Hepatocyte (in vitro differentiated cells): ENCODE measurements at regions not wholly inside any gene's neighbourhood (a gene's known extent, or its start where the extent isn't known, plus 50 kb on each side); places are given as distances from the start of the nearest gene placed in this dataset.

Experiments used
- DNase-seq: peaks from one replicate; pipeline ENCODE4 v3.0.0-alpha.2; 2016; ENCODE audit warnings: low spot score
- H2AFZ ChIP-seq: fragments of 200-600 bp; sonication (generic); 2 replicates; pipeline ENCODE4 v1.6.0; 2016; ENCODE audit warnings: antibody characterized with exemption, mild to moderate bottlenecking
- H3K27ac ChIP-seq: fragments of 200-600 bp; sonication (generic); 2 replicates; pipeline ENCODE4 v1.5.1; 2016; ENCODE audit warnings: mild to moderate bottlenecking
- H3K27me3 ChIP-seq: fragments of 200-600 bp; sonication (generic); 2 replicates; pipeline ENCODE4 v1.6.1; 2016
- H3K36me3 ChIP-seq: fragments of 200-600 bp; sonication (generic); replicated peaks from 2 replicates; pipeline ENCODE4 v1.5.1; 2016; ENCODE audit warnings: low read depth; ENCODE audit not compliant: insufficient read depth
- H3K4me1 ChIP-seq: fragments of 200-600 bp; sonication (generic); 2 replicates; pipeline ENCODE4 v1.5.1; 2016; ENCODE audit warnings: mild to moderate bottlenecking, moderate library complexity; ENCODE audit not compliant: insufficient read depth
- H3K4me2 ChIP-seq: fragments of 200-600 bp; sonication (generic); 2 replicates; pipeline ENCODE4 v1.6.0; 2016
- H3K4me3 ChIP-seq: fragments of 200-600 bp; sonication (generic); 2 replicates; pipeline ENCODE4 v1.5.1; 2016; ENCODE audit warnings: mild to moderate bottlenecking
- H3K79me2 ChIP-seq: fragments of 200-600 bp; sonication (generic); 2 replicates; pipeline ENCODE4 v1.6.0; 2017; ENCODE audit warnings: mild to moderate bottlenecking
- H3K9me2 ChIP-seq: fragments of 200-600 bp; sonication (generic); replicated peaks from 2 replicates; pipeline ENCODE4 v1.6.0; 2017; ENCODE audit warnings: mild to moderate bottlenecking; ENCODE audit not compliant: insufficient read depth
- H3K9me3 ChIP-seq: fragments of 200-600 bp; sonication (generic); 2 replicates; pipeline ENCODE4 v1.5.1; 2016; ENCODE audit warnings: low read depth, mild to moderate bottlenecking
- H4K20me1 ChIP-seq: fragments of 200-600 bp; sonication (generic); 2 replicates; pipeline ENCODE4 v1.6.0; 2016; ENCODE audit warnings: mild to moderate bottlenecking; ENCODE audit not compliant: insufficient read depth, poor library complexity, severe bottlenecking
- CTCF ChIP-seq: fragments of 200-600 bp; sonication (generic); IDR thresholded peaks from 2 replicates; pipeline ENCODE4 v1.5.1; 2016; ENCODE audit warnings: antibody characterized with exemption, mild to moderate bottlenecking; ENCODE audit not compliant: poor library complexity
- EZH2 ChIP-seq: fragments of 200-600 bp; sonication (generic); IDR thresholded peaks from 2 replicates; pipeline ENCODE4 v1.6.1; 2016; ENCODE audit warnings: antibody characterized with exemption, mild to moderate bottlenecking, borderline replicate concordance
- EZH2phosphoT487 ChIP-seq: fragments of 200-600 bp; sonication (generic); IDR thresholded peaks from one replicate; pipeline ENCODE4 v1.6.1; 2018; ENCODE audit warnings: antibody characterized with exemption, mild to moderate bottlenecking, low read depth, moderate library complexity; ENCODE audit not compliant: unreplicated experiment, severe bottlenecking
- WGBS: methylation state at CpG from one replicate; pipeline ENCODE4 v1.1.6; 2016; ENCODE audit warnings: low lambda C conversion rate; ENCODE audit errors: missing lambda C conversion rate; 5-methylcytosine and 5-hydroxymethylcytosine counted together

DNA sequence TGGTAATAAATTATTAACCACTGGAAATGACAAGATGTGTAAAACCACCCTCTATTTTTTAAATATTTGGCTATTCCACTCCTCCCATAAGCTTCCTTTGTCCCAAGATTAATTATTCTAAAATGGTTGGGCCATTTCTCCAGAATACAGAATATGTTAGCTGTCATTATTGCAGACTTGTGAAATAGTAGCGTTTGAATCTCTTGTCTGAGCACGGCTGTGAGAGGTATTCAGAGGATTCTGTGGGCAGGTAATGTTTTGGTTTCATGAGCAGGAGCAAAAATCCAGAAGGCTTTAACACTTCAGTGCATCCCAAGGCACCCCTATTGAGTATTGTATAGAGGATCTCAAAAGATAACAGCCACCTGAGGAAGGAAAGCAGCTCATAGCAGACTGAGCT lies 256.0 kb downstream of the UQCRFS1 start:
- TF ChIP-seq CTCF (no peak), EZH2phosphoT487 (no peak), EZH2 (no peak)
- Histone ChIP-seq H3K9me2 (no peaks in the 10 kb centered on the region), H3K36me3 (no peaks in the 10 kb centered on the region), H3K4me1 (no peaks in the 10 kb centered on the region), H3K4me2 (no peak overlapping the region), H3K27ac (no peak overlapping the region), H3K4me3 (no peak overlapping the region), H2AFZ (no peak overlapping the region), H4K20me1 (no peaks in the 10 kb centered on the region), H3K27me3 (no peaks in the 10 kb centered on the region), H3K79me2 (no peaks in the 10 kb centered on the region), H3K9me3 (no peaks in the 10 kb centered on the region)
- 85% methylated on average over 2 of the region's 2 CpGs for WGBS
- no peak for DNase-seq

- H4K20me1 ChIP-seq: no peaks in the 10 kb centered on the region
- DNase-seq: no peak
- H3K79me2 ChIP-seq: no peaks in the 10 kb centered on the region
- H3K4me2 ChIP-seq: no peak overlapping the region
- H3K9me3 ChIP-seq: no peaks in the 10 kb centered on the region
- no peaks in the 10 kb centered on the region for H3K4me1 ChIP-seq
- TF ChIP-seq EZH2 (no peak), EZH2phosphoT487 (no peak), CTCF (no peak)
- no peak overlapping the region for H3K27ac ChIP-seq
- WGBS: 75% methylated on average over 3 of the region's 3 CpGs
- H3K9me2 ChIP-seq: no peaks in the 10 kb centered on the region
- H3K36me3 ChIP-seq: no peaks in the 10 kb centered on the region
- no peaks in the 10 kb centered on the region for H3K27me3 ChIP-seq
- H3K4me3 ChIP-seq: no peak overlapping the region
- H2AFZ ChIP-seq: no peak overlapping the region
Measured at GRCh38 chr19:28956421-28956820, 256.5 kb downstream of the UQCRFS1 start.

DNA sequence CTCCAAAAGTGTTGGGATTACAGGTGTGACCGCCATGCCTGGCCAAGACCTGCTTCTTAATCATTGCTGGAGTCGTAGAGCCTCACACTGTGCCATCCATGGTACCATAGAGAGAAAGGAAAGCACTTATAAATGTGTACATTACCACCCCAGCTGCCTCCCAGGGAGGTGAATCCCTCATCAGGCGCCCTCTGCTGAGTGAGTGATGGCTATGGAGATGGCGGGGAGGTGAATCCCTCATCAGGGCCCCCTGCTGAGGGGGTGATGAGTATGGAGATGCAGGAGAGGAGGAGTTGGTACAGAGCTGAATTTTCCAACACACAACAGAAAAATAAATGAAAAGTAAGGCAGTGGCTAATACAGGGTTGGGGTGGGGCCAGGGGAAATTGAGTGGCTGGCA lies 263.4 kb downstream of the UQCRFS1 start:
- 90% methylated on average over 4 of the region's 4 CpGs for WGBS
- Histone ChIP-seq H4K20me1 (no peaks in the 10 kb centered on the region), H3K36me3 (no peaks in the 10 kb centered on the region)

More for the DNA sequence above, 263.4 kb downstream of the UQCRFS1 start:
- no peak overlapping the region for H2AFZ ChIP-seq
- no peak overlapping the region for H3K27ac ChIP-seq
- no peaks in the 10 kb centered on the region for H3K79me2 ChIP-seq
- H3K27me3 ChIP-seq: no peaks in the 10 kb centered on the region
- no peak overlapping the region for H3K4me3 ChIP-seq
- no peaks in the 10 kb centered on the region for H3K9me3 ChIP-seq
- no peak overlapping the region for H3K4me2 ChIP-seq
- H3K9me2 ChIP-seq: no peaks in the 10 kb centered on the region
- H3K4me1 ChIP-seq: no peaks in the 10 kb centered on the region
- TF ChIP-seq EZH2phosphoT487 (no peak), CTCF (no peak), EZH2 (no peak)
- no peak for DNase-seq
